IPS DF 4.7 (cell line): ENCODE measurements at regions not wholly inside any gene's neighbourhood (a gene's known extent, or its start where the extent isn't known, plus 50 kb on each side); places are given as distances from the start of the nearest gene placed in this dataset.

ENCODE experiments used
- DNase-seq: peaks from one replicate; pipeline ENCODE4 v3.0.0-alpha.2; 2013; ENCODE audit warnings: low spot score; ENCODE audit errors: extremely low read depth

DNA sequence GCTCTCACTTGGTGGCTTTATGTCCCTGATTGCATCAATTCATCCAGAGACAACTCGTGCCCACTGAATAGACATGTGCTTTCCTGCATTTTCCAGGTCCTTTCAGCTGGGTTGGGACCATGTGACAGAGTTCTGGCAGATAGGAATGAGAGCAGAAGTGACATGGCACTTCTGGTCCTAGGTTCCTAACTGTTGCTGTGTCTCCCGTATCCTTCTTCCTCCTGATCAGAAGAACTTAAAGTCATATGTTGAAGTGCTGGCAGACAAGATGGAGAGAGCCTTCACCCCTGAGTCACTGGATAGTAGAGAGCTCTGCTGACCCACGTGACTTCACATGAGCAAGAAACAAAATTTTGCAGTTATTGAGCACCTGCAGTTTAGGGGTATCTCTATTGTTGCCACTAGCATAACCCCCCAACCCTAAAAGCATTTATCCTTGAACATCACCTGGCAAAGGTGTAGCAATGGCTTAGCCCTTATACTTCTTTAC lies 80.0 kb downstream of the NREP start:
- no peak for DNase-seq

DNA sequence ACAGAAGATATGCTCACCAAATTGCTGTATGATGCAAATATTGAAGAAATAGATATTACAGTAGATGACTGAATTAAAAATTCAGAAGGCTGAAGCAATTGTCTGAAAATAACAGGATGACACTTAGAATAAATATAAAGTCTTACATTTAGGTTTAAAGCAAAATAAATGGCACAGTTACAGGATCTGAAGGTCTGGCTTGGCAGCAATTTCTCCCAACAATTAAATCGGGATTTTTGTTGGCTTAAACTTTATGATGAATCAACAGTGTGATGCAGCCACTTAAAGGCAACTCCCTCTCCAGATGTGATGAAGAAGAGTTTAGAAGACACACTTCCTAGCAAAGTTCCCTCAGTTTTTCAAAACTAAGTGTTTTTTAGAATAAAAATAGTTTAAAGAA lies 80.5 kb downstream of the NREP start:
- DNase-seq, result no peak

DNA sequence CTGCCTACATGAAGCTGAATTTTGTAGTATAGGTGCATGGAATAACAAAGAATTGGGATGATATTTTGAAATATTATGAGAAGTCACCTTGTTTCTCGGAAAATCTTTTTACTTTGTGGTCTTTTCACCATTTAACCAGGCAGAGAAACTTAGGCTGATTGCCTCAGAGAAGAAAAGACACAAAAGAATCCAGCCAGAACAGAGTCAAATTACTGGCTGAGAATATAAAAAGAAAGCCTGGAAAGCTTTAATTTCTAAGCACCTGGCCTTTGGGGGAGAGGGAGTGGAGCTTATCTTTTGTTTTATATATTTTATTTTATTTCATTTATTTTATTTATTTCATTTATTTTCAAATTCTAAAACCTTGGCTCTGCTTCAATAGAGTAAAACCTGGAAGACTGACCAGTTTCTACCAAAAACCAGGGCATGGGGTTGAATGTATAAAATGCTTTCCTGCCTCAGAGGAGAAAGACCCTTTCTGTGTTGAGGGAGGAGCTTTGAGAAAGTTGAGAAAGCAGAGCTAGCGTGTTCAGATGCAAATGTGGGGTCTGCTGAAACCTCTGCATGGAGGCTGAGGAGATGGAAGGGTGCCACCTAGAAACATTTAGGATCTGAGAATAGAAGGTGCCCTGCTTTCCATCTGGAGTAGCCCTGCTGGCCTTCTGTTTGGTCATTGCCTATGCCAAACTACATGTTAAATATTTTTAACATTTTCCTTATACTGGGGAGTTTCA lies 81.6 kb downstream of the NREP start:
- no peak for DNase-seq

DNA sequence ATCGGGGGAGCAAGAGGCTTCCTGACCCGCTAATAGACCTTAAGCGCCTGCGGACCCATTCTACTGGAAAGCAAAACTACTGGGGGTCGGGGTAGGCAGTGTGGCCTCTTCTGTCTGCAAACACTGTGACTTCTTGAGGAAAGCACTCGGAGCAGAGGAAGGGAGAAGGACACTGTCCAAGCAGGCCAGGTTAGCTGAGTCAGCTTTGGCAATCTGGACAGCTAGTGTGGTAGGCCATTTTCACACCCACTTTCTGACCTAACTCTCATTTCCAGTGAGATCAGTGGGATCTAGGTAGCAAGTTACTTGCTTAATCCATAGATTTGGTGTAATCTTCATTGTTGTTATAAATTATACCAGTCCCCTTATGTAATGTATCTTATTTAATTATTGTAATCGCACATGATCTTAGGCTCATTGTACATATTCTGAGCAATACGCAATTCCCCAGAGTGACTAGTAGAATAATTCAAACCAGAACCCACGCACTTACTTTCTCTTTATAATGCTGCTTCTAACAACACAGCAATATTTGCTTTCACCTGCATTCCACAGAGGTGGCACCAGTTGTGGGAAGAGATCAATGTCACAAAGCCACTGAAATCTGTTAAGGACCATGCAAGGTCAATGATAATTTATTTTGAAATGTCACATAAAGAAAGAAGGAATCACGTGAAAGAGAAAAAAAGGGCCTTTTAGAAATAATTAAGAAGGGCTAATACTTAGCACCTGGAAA lies 82.9 kb downstream of the NREP start:
- no peak for DNase-seq

DNA sequence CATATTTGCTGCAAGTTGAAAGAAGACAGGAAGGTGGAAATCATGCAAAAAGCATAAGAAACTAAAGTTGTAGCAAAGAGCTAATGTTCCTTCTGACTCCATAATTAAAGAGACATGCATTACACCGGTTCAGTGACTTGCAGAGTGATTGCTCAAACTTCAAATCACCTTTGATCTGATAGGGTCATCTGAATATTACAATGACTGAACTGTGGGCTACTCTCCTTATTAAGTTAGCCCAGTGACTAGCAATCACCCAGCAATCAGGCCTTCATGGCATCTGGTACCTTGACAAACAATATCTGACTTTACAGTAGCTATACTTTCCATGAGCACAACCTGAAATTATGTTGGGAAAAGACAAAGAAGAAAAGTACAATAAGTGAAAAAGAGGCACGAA lies 84.9 kb downstream of the NREP start:
- no peak for DNase-seq

DNA sequence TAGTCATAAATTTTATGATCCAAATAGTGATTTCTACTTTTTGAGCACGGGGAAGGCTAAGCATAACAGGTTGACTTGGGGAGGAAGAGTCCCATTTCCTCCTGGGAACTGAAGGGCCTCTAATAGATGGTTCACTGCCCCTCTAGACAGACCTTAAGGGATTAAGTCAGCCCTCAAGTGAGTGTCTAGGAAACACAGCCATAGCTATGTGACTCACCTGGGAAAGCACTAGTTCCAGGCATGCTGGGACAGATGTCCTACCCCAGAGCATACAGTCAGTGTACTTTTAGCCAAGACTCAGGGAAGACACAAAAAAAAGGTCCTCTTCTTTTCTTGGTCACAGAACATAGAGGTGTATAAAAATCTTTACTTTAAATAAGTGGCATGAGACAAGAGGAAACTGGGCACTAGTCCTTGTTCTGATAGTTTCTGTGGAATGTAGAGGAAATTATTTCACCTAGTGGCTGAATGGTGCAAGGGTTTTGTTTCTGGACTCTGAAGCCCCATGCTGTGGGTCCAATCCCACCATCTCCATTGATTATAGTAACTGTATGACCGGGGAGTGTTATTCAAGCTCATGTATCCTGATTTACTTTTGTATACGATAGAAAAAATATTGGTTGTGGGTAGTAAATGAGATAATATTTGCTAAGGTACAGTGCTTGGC lies 86.0 kb downstream of the NREP start:
- DNase-seq, result no peak

DNA sequence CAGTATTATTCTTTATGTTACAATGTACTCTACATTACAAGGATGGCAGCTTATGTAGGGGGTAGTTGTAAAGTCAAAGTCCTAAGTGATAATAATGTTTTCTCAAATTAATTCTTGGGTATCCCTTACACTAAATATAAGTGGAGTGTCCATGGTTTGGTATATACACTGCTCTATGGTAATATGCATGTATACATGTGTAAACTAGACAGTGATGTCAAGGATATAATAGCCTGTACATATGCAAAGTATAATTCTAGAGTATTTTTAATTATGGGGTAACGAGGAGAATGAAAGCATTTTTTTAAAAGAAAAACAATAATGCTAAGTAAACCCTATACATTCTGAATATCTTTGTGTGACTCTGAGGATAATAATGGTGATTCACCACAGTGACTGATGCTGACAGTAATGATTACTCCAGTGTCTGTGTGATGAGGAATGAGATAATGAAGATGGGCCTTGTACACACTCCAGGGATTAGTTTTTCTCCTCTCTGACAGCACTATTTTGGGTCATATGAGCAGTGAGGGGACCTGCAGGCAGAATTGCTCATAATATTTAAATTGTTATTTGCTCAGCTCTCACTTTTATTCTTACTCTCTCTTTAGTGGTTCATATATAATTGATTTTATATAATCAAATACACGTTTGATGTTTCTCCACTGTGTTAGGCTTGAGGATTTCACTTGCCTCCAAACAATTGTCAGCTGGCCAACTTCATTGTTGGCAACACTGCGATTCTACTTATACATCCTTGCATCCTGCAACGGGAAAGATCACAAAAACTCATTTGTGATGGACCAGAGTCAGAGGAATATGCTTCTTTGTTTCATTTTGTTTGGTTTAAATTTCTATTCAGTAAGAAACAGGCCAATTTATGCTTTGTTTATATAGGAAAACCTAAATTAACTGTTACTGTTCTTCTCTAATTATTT lies 88.2 kb downstream of the NREP start:
- DNase-seq, result no peak

DNA sequence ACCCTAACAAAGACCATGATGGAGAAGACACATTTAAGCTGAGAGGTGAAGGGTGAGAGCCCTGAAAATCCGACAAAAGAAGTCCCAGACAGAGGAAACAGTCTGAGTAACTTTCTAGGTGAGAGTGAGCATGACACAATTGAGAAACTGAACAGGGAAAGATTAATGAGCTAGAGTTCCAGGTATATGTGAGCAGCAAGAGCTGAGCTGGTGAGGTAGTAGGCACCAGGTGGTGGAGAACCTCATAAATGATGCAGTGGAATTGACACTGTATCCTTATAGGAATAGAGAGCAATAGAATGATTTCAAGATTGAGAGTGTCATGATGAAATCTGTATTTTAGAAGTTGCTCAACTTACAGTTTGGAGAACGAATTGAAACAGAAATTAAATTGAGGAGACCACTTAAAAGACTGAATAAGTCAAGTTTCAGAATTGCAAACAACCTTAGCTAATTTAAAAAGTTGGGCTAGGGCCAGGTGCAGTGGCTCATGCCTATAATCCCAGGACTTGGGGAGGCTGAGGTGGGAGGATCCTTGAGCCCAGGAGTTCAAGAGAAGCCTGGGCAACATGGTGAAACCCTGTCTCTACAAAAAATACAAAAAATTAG lies 89.8 kb downstream of the NREP start:
- DNase-seq, result no peak

DNA sequence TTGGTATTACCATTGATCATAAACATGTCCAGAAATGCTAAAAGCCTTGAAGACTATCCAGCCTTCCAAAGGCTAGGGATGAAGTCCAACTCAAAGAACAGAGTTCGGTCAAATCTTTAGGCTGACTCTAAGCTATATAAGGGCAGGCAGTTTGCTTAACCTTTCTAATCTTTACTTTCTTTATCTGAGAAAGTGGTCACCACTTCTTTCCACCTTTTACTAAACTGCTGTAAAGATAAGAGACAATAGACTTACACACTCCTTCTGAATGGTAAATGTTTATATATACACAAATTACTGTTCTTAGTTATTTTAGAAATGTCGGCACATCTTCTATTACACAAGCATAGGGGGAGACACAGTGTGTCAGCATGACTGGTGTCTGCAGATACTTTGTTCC lies 100.4 kb downstream of the NREP start:
- DNase-seq, result no peak

DNA sequence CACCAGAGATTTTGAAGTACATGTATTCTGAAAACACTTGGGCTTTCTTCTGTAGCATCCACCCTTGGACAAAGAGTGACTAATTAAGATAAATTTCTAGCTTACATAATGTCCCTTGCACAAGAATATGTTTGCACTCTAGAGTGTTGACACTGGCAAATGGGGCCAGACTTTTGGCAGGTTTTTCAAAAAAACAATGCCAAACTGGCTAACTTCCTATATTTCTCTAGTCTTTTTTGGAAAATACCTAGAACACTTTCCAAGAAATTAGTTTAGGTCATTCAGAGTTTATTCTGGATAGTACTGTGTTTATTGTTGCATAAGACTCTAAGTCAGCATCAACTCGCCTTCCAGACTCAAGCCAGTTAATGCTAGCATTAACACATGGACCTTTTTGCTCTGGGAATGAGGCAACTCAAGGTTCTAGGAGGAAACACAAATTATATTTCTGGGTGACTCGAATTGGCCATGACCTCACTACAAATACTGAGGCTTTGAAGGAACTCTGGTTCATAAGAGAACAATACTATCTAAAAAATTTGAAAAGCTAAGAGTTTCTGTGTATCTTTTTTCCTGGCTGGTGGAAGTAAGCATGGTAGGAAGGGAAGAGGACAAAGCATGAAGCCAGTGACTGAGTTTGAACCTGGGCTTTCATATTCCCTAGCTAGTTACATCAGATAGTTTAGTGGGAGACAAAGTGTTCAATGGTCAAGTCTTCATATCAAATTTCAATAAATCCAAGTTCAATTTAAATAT lies 101.6 kb downstream of the NREP start:
- no peak for DNase-seq

DNA sequence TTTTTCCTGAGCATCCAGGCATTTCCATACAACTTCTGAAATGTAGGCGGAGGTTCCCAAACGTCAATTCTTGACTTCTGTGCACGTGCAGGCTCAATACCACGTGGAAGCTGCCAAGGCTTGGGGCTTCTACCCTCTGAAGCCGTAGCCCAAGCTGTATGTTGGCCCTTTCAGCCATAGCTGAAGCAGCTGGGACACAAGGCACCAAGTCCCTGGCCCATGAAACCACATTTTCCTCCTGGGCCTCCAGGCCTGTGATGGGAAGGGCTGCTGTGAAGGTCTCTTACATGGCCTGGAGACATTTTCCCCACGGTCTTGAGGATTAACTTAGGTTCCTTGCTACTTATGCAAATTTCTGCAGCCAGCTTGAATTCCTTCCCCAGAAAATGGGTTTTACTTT lies 103.6 kb downstream of the NREP start:
- no peak for DNase-seq

DNA sequence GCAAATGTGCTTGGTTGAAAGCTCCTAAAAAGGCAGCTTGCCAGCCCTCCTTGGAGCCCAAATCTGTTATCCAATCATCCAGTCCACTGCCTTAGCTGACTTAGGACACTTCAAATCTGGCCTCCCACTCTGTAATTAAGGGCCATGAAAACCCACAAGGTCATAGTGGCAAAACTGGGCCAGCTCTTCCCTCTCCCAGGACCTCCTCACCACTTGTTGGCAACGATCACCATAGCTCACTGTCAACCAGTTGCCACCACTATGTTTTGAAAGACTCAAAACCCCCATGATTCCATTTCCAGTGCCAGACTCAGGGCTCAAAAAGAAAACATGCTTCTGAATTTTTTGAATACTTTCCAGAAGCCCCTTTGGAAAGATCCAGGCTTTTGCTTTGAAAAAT lies 107.5 kb downstream of the NREP start:
- DNase-seq, result no peak

DNA sequence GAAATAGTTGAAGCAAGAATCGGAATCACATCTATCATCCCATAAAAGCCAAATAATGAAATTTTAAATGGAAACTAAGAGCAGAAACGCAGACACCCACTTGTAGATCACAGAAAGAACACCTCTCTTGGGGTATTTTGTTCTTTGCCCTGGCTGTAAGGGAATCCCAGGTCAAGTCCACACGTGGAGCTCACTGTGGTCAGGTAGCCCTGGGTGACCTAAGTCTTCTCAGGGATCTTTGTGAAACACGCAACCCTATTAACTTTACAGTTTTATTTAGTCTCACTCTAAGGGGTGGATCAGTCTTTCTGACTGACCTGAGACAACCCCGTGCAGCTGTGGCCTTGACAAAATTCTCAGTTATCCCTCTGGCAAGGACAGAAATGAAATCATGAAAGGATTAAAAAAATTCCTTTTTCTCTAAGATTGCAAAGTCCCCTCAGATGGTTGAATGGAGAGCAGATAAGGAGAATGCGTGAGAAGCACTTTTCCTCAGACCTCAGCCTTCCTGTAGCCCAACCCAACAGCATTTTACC lies 111.6 kb downstream of the NREP start:
- DNase-seq, result no peak

DNA sequence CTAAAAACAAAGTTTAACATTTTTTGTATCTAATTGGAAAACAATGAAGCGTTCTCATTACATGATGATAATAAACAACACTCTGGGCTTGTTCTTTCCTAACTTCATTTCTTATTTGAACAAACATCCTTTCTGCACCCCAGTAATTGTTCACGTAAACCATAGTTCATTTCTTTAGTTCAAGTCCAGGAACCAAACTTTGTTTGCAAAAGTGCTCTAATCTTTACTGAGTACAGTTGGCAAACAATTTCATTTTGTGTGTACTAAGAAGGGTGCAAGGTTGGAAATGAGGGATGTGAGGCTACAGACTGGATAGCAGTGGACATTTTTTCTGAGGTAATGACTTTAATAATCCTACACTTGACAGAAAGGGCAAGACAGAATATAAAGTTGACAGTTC lies 113.5 kb downstream of the NREP start:
- no peak for DNase-seq

DNA sequence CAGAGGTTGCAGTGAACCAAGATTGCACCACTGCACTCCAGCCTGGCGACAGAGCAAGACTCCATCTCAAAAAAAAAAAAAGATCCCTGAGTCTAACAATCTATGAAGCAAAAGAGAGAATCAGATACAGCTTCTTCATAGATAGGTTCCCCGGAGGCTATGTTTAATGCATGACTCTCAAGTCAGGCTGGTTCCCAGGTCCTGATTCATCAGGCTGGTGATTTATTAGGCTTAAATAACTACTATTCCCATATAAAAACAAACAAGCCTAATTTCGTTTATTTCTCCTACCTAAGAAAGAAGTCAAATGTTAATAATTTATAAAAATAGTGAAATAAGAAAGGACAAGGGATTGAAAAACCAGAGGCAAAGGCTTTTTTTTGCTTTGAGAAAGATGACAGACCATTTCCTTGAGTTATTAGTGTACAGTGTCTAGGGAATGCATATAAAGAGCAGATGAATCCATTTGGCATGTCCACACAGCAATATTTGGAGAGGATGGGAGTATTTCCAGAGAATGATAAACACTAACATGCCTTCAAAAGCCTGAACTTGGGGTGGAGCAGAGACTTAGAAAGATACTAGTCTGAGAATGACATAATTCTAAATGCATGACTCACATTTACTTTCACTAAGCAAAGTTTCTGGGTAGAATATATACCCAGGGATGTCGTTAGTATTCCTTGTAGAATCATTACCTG lies 115.3 kb downstream of the NREP start:
- DNase-seq, result no peak

DNA sequence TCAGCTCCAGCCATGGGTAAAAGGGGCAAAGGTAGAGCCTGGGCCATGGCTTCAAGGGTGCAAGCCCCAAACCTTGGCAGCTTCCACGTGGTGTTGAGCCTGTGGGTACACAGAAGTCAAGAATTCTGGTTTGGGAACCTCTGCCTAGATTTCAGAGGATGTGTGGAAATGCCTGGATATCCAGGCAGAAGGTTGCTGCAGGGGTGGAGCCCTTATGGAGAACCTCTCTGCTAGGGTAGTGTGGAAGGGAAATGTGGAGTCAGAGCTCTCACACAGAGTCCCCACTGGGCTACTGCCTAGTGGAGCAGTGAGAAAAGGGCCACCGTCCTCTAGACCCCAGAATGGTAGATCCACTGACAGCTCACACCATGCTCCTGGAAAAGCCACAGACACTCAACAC lies 117.1 kb downstream of the NREP start:
- no peak for DNase-seq

DNA sequence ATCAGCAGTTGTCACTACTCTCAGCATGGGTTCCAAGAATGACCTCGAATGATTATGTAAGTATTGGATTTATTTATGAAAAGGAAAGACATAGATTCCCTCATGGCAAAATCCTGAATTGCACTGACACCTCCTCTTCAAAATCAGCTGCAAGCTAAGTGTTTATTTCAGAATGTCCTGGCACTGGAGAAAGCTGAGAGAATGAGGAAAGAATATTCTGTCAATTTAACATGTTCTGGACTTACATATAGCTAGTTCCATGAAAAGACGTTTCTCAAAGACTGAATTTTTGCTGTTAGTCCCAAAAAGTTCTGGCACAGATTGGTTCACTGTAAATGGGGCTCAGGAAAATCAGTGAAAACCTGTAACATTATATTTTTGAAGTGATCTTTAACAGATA lies 120.3 kb downstream of the NREP start:
- DNase-seq, result no peak

DNA sequence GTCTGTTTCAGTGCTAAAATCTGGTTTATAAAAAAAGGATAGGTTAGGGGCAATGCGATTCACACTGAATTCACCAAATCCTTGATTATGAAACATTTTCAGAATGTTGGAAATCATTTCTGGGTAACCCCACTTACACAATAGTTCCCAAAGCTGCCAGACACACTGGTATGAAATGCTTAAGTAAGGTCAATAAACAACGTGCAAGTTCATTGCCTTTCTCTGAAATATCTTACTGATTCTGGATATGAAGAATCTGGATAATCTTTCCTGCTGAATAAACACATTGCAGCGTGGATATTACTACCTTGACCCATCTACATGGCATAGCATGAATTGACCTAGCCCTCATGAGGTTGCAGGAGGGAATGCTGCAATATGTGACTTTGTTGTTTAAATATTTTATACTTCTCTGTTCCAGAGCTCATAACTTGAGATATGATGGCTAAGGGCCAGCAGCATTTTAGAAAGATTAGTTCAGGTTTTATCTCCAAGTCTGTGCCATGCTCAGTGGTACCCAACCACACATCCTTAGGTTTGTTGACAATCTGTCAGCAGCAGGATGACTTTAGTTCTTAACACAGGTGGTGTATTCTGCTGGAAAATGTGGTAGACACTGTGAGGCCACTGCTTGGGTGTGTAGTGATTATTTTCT lies 121.0 kb downstream of the NREP start:
- no peak for DNase-seq
